Suprapubic skin (tissue), 3 donors: ENCODE measurements at regions not wholly inside any gene's neighbourhood (a gene's known extent, or its start where the extent isn't known, plus 50 kb on each side); places are given as distances from the start of the nearest gene placed in this dataset.
"Not testable (repeated sequence)": the region's sequence is repeated elsewhere in the genome, so short reads cannot be mapped to it uniquely, and the experiment has no call there.

Source experiments
- CTCF ChIP-seq, 2 donors: fragments of 200-600 bp in 1 of 2; fragments of 450-650 bp in 1 of 2; sonication (generic) in 1 of 2; IDR thresholded peaks; one replicate each; pipeline ENCODE4 v1.5.1; 2016 to 2019; ENCODE audit warnings: antibody characterized with exemption in 2 of 2, mild to moderate bottlenecking in 1 of 2, moderate library complexity in 1 of 2
- POLR2AphosphoS5 ChIP-seq, 3 donors: sonication (generic); formaldehyde crosslinking; IDR thresholded peaks; one replicate each; pipeline ENCODE4 v1.6.1; 2017; ENCODE audit warnings: antibody characterized with exemption in 3 of 3

DNA sequence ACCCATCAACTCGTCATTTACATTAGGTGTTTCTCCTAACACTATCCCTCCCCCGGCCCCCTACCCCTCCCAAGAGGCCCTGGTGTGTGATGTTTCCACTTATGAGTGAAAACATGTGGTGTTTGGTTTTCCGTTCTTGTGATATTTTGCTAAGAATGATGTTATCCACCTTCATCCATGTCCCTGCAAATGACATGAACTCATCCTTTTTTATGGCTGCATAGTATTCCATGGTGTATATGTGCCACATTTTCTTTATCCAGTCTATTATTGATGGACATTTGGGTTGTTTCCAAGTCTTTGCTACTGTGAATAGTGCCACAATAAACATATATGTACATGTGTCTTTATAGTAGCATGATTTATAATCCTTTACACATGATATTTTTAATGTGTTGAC is 1914.8 kb upstream of the RAG2 start:
- TF ChIP-seq CTCF, POLR2AphosphoS5 (IDR thresholded peaks at IDR 0.05): not testable (repeated sequence)
